Sigmoid colon (tissue), 6 donors: ENCODE measurements at regions not wholly inside any gene's neighbourhood (a gene's known extent, or its start where the extent isn't known, plus 50 kb on each side); places are given as distances from the start of the nearest gene placed in this dataset.
"Not testable (repeated sequence)": the region's sequence is repeated elsewhere in the genome, so short reads cannot be mapped to it uniquely, and the experiment has no call there.

Experiments used
- DNase-seq: peaks from one replicate; pipeline ENCODE4 v3.0.0-alpha.2; 2019
- H3K27ac ChIP-seq, 4 donors: fragments of 200-600 bp; sonication (generic); one replicate each; pipeline ENCODE4 v1.5.1; 2016 to 2019; ENCODE audit warnings: mild to moderate bottlenecking in 1 of 4
- H3K27me3 ChIP-seq, 3 donors: fragments of 200-600 bp; sonication (generic); one replicate each; pipeline ENCODE4 v1.5.1; 2019; ENCODE audit warnings: mild to moderate bottlenecking in 1 of 3
- H3K36me3 ChIP-seq, 4 donors: fragments of 200-600 bp; sonication (generic); one replicate each; pipeline ENCODE4 v1.5.1; 2016 to 2019
- H3K4me1 ChIP-seq, 4 donors: fragments of 200-600 bp; sonication (generic); one replicate each; pipeline ENCODE4 v1.5.1; 2017 to 2019
- H3K4me3 ChIP-seq, 4 donors: fragments of 200-600 bp; sonication (generic); one replicate each; pipeline ENCODE4 v1.5.1; 2017 to 2019; ENCODE audit warnings: mild to moderate bottlenecking in 2 of 4, moderate library complexity in 1 of 4
- H3K9me3 ChIP-seq, 4 donors: fragments of 200-600 bp in 3 of 4; sonication (generic) in 3 of 4; one replicate each; pipeline versions ENCODE4 v1.5.1 to v1.6.1; 2013 to 2019
- CTCF ChIP-seq, 4 experiments: fragments of 450-650 bp in 3 of 4; fragments of 200-600 bp in 1 of 4; IDR thresholded peaks; one replicate each; pipeline ENCODE4 v1.5.1; 2016 to 2019; ENCODE audit warnings: antibody characterized with exemption in 4 of 4, mild to moderate bottlenecking in 3 of 4, moderate library complexity in 2 of 4
- EP300 ChIP-seq, 4 donors: sonication (generic); formaldehyde crosslinking; IDR thresholded peaks; one replicate each; pipeline ENCODE4 v1.6.1; 2017; ENCODE audit warnings: antibody characterized with exemption in 4 of 4
- POLR2A ChIP-seq, 2 donors: fragments of 450-650 bp; IDR thresholded peaks; one replicate each; pipeline ENCODE4 v1.6.1; 2016; ENCODE audit warnings: antibody characterized with exemption in 2 of 2, mild to moderate bottlenecking in 2 of 2, moderate library complexity in 2 of 2
- POLR2AphosphoS5 ChIP-seq, 4 donors: sonication (generic); formaldehyde crosslinking; IDR thresholded peaks; one replicate each; pipeline ENCODE4 v1.6.1; 2017; ENCODE audit warnings: antibody characterized with exemption in 4 of 4
- WGBS, 2 donors: extraction: QIAGEN DNeasy Blood & Tissue Kit; methylation state at CpG; one replicate each; pipeline ENCODE4 v1.1.7; 2013; 5-methylcytosine and 5-hydroxymethylcytosine counted together
- intact Hi-C: fragments of 100-400 bp; cut with DNase I; formaldehyde crosslinking; loops from one replicate; pipeline ENCODE4 v1.15.1; 2023
- small RNA-seq, 3 donors: library from RNA; depleted of rRNA; stranded (forward); fragments of <200 nt; gene quantifications; one replicate each; pipeline ENCODE3, GENCODE V24; 2016
- donor health status: healthy with polysubstance abuse.
- donor health status: healthy.

- Histone ChIP-seq H3K9me3 (no peaks in the 10 kb centered on the region), H3K4me1 (no peaks in the 10 kb centered on the region), H3K4me3 (no peak overlapping the region), H3K27ac (no peak overlapping the region), H3K36me3 (no peaks in the 10 kb centered on the region), H3K27me3 (no peaks in the 10 kb centered on the region)
- TF ChIP-seq EP300 (IDR thresholded peaks at IDR 0.05) (no peak), POLR2AphosphoS5 (IDR thresholded peaks at IDR 0.05) (no peak), POLR2A (IDR thresholded peaks at IDR 0.05) (no peak), CTCF (IDR thresholded peaks at IDR 0.05) (no peak)
- intact Hi-C loops, result no loop called here
- WGBS, 2 donors, result 85 to 92% methylated on average over 2 of the region's 2 CpGs
- no peak for DNase-seq
Measured at GRCh38 chr16:21336231-21336630, 58.1 kb upstream of the CRYM start.

GRCh38 chr16:21334188-21335146 lies 56.4 kb upstream of the CRYM start:
- H3K4me3 ChIP-seq, H3K4me1 ChIP-seq, intact Hi-C loops, H3K27ac ChIP-seq, H3K27me3 ChIP-seq, H3K36me3 ChIP-seq, H3K9me3 ChIP-seq, DNase-seq: not testable (repeated sequence)
- WGBS, 2 donors, result 91 to 92% methylated on average over 17 of the region's 17 CpGs

GRCh38 chr16:21333683-21334082 lies 55.6 kb upstream of the CRYM start:
- DNase-seq, H3K27me3 ChIP-seq, H3K36me3 ChIP-seq, H3K4me1 ChIP-seq, H3K27ac ChIP-seq, H3K4me3 ChIP-seq, intact Hi-C loops, H3K9me3 ChIP-seq: not testable (repeated sequence)
- WGBS, 2 donors, result 96% methylated on average over 11 of the region's 11 CpGs

Small RNAs in the stretch of these regions (small RNA-seq; reads per million reads assigned to genes)
- gene AC008740.2, result 0 reads per million in 3 donors
